Stimulated activated CD4-positive, alpha-beta T cell treated with anti-CD3 and anti-CD28 coated beads, Interleukin-15, amount 100 ng/mL, for 24 hours (primary cell): ENCODE measurements at regions not wholly inside any gene's neighbourhood (a gene's known extent, or its start where the extent isn't known, plus 50 kb on each side); places are given as distances from the start of the nearest gene placed in this dataset.
"Not testable (repeated sequence)": the region's sequence is repeated elsewhere in the genome, so short reads cannot be mapped to it uniquely, and the experiment has no call there.

Experiments
- DNase-seq: peaks from one replicate; pipeline ENCODE4 v3.0.0-alpha.2; 2020

DNA sequence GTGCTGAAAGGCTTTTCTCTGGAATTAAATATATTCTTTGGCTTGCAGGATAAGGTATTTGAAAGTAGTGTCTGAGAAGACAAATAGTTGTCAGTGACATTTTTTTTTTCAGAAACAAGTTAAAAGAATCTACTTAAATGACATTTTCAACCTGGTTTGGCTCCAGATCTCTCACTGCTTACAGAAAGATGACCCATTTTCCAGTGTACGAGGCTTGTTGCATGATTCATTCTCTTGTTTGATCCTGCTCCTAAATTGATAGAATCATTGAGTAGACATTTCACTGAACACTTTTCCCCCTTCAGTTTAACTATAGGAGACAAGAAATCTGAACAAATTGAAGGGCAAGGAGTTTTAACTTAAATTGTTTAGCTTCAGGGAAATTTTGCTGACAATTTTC, 546.1 kb downstream of the ZNF608 start:
- DNase-seq: no peak

- no peak for DNase-seq
These were observed 546.5 kb downstream of the ZNF608 start for GRCh38 chr5:124199893-124200292.

DNA sequence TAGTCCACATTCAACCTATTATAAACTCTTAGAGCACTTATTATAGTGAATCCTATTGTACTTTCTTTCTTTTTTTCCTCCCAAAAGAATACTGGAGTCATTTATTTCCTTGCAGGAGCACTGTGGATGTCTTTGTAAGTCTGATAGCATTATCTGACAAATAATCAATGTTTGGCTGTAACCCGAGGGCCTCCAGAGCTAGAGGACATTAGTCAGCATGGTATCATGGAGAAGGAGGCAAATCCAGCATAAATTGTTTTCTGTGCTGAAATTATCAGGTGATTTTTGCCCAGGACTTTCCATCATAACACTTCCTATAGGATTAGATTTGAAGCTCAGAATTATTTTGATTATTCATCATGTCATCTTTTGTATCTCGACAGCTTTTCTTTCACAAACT, 551.0 kb downstream of the ZNF608 start:
- no peak for DNase-seq

DNA sequence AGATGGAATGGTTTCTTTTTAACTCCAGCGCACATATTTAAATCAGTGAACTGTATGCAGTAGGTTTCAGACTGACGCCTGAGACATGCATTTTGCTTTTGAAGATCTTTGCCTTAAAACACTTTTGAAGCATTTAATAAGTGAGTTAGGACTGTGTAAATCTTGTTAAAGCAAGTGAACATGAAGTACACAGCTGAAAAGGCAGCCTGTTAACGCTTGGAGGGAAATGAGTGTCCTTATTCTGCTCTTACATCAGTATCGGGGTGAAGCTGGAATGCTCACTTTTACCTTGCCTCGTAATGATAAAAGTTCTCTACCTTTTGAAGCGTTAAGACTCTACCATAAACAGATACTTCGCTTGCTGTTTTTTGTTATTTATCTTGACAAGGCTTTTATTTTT, 552.2 kb downstream of the ZNF608 start:
- no peak for DNase-seq

DNA sequence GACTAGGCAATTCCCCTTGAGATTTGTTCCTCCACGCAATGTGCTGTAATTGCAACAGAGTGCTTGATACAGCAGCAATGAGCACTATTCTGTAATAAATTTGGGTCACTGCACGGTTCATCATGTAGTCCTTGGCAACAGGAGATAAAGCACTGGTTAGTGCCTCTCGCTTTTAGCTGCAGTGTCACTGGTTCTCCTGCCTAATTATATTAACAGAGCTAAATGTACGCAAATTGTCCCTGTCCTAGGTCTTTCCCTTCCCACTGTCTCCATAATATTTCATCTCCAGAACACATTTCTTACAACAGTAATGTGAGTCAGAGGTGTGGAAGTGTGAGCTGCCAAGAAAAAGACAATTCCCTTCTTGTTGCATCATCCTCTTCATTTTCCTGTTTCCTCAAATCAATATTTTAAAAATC, 553.1 kb downstream of the ZNF608 start:
- DNase-seq: no peak

DNA sequence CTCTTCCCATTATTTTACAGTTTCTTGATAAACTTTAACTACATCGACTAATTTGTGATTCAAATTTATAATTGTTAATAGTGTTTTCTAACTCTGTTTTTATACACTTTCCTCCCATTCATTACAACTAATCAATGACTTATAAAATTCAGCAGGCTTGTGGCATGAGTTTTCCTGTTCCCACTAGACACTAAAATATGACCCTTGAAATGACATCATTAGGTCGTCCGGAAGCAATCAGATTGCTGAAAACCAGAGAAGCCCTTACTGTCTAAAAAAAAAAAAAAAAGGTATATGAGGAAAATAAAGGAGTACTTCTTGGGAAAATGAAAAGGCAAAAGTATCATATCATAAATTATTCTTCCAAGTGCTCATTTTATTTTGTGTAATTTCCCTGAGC, 553.7 kb downstream of the ZNF608 start:
- no peak for DNase-seq

DNA sequence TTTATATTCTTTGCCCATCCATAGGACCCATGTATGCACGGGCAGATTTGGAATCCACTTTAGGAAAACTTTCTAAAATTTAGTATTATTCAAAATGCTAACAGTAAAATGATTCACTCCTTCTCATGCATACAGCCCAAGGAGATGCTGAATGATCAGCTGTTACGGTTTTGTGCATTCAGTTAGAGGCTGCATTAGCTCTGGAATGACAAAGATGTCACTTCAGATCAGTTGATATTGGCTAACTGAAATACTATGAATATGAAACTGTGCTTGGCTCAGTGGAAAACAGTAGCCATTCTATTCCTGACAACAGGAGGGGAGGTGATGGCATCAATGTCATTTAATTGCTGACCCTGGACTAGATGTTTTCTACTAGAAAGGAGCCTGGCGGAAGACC, 560.7 kb downstream of the ZNF608 start:
- DNase-seq: no peak

- DNase-seq: no peak
These were observed 564.3 kb downstream of the ZNF608 start for GRCh38 chr5:124182133-124182532.

DNA sequence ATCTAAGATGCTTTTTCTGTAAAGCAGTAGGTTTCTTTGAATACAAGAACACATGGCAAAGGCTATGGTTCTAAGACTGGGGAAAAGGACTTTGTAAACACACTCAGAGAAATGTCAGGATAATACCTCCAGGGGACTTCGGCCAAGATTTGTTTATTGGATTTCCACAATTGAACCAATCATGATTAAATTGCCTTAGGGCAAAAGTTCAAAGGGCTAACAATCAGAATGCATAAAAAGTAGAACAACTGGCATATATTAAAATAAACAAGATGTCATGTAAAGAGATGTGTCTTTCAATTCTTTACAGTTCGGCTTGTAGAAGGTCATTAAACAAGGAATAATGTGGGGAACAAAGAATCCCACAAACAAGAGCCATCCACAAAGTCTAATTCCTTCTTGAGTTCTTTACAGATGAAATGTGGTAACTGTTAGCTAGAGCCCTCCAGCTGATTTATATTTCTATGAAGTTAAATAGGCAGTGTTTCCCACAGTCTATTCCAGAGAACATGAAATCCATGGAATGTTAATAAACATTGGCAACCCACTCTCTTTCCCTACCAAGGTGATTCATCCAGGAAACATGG, 565.5 kb downstream of the ZNF608 start:
- no peak for DNase-seq

DNA sequence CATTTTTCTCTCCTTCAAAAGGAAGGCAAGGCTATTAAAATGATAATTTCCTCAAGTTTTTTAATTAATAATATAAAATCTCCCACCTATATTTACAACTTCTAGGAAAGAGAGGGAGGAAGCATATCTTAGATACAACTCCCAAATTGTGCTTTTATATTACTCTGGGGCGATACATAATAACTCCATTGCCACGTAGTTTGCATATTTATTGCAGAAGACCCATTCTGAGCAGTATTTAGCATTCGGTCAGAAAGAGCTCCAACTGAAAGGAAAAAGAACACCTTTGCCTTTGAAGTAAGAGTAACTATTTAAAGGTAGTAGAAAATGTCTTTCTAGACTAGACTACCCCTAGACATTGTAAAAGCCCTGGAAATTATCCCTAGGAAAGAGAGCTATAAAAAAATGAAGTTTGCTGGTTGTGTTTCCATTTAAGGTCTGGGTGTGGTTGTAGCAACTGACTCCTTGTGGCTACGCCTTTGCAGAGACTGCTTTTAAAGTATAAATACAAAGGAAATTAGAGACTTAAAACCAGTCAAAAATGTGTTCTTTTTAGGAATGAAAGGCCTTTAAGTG, 566.1 kb downstream of the ZNF608 start:
- DNase-seq: no peak

GRCh38 chr5:124179819-124180218, 566.6 kb downstream of the ZNF608 start:
- DNase-seq: no peak

DNA sequence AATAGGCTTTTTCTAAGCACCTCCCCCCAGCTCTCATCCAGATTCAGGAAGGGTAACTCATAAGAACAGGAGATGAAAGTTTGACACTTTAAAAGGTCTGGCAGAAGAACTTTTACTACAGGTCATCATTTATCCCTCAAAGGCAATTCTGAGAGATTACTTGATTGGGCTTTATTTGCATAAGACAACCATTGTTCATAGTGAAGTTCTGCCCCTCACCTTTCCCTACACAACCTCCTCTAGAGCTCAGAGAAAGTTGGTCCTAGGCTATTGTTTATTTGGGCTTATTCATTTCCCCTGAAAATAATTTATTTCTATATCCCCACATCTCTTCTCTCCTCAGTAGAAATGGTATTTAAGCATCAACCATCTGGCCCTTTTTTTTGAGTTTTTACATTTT, 568.4 kb downstream of the ZNF608 start:
- no peak for DNase-seq

- no peak for DNase-seq
These were observed 569.7 kb downstream of the ZNF608 start for GRCh38 chr5:124176692-124177091.

- no peak for DNase-seq
These were observed 573.1 kb downstream of the ZNF608 start for GRCh38 chr5:124173386-124173785.

DNA sequence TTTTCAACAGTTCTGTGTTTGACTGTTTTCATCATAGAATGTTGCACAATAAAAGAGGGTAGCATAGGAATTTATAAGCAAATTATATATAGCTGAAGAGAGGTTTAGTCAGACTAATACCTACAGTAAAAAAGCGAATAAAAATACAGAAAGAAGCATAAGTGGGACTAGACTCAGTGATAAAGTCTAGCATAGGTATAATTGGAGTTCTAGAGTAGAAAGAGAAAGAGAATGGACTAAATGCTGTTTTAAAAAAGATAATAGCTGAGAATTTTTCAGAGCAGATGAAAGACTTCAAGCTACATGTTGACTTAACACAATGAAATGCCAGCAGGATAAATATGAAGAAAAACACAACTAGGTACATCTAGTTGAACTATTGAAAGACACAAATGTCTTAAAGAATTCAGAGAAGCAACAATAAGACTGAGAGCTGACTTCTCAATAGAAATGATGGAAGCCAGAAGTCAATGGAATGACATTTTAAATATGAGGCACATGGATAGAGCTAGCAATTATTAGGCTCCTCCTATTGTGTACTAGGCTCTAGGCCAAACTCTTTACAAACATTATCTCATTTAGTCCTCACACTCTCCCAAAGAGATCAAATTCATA, 573.9 kb downstream of the ZNF608 start:
- DNase-seq: no peak

DNA sequence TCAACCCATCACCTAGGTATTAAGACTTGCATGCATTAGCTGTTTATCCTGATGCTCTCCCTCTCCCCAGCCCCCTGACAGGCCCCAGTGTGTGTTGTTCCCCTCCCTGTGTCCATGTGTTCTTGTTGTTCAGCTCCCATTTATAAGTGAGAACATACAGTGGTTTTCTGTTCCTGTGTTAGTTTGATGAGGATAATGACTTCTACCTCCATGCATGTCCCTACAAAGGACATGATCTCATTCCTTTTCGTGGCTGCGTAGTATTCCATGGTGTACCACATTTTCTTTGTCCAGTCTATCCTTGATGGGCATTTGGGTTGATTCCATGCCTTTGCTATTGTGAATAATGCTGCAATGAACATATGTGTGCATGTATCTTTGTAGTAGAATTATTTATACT, 578.3 kb downstream of the ZNF608 start:
- not testable (repeated sequence) for DNase-seq

- DNase-seq: no peak
These were observed 583.5 kb downstream of the ZNF608 start for GRCh38 chr5:124162767-124163532.

- DNase-seq: no peak
These were observed 585.2 kb downstream of the ZNF608 start for GRCh38 chr5:124161266-124161665.

- no peak for DNase-seq
These were observed 586.2 kb downstream of the ZNF608 start for GRCh38 chr5:124160265-124160664.

- no peak for DNase-seq
These were observed 589.1 kb downstream of the ZNF608 start for GRCh38 chr5:124157320-124157719.

- no peak for DNase-seq
These were observed 589.9 kb downstream of the ZNF608 start for GRCh38 chr5:124156415-124156996.

DNA sequence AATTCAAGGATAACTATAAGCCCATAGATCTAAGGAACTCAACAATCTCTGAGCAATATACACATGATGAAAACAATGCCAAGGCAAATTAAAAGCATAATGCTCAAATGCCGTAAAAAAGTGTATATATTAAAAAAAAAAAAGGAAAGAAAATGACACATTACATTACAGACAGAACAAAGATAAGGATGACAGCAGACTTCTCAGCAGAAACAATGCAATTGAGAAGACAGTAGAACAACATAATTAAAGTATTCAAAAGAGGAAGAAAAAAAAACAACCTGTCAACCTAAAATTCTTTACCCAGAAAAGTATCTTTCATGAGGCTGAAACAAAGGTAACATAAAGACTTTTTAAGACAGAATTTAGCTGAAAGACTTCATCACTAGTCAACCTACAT, 591.7 kb downstream of the ZNF608 start:
- DNase-seq: no peak

GRCh38 chr5:124153588-124153987, 592.9 kb downstream of the ZNF608 start:
- no peak for DNase-seq

GRCh38 chr5:124148574-124148973, 597.9 kb downstream of the ZNF608 start:
- DNase-seq: no peak
